ENCODE measurements at regions not wholly inside any gene's neighbourhood (a gene's known extent, or its start where the extent isn't known, plus 50 kb on each side); places are given as distances from the start of the nearest gene placed in this dataset.

DNA sequence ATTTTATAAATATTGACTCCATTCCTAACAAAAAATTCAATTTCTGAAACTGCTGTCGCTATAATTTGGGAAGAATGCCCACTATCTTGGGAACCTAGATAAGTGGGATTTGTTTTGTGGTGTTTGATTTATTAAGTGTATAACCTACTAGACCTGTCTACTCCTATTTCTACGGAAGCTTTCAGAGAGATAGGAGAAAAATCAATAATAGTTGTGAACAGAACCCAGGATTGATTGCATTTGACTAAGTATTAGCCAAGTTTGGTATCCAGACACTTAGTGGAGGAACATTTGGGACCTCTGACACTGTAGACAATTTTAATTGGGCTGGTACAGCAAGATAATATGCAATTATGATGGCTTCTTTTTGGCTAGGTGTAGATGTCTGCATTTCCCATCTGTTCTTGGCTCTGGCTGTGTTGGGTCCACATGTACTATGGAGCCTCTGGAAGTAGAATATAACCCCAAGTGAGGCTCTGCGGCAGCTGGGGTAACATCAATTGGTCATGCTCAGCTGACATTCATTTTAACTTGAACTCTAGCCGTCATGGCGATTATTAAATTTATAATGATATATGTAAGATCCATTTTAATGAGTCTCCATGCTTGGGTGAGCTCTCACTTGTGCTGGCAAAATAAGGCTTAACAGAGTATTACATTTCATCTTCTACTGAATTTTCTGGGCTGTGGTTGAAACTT, 111.5 kb upstream of the E2F8 start:
- H3K4me1 Mint-ChIP-seq (ENCODE audit: unreplicated experiment): no peaks in the 10 kb centered on the region
- H3K27ac Mint-ChIP-seq (ENCODE audit: unreplicated experiment): no peak overlapping the region
- TF ChIP-seq CTCF (IDR thresholded peaks at IDR 0.05; ENCODE audit: unreplicated experiment): no peak
- DNase-seq (ENCODE audit: low spot score): no peak
- no peaks in the 10 kb centered on the region for H3K9me3 Mint-ChIP-seq (ENCODE audit: unreplicated experiment)
- H3K36me3 Mint-ChIP-seq (ENCODE audit: low read depth, unreplicated experiment): no peaks in the 10 kb centered on the region
- H3K4me3 Mint-ChIP-seq (ENCODE audit: unreplicated experiment): no peak overlapping the region
- peaks cover 2% of the 10 kb centered on the region for H3K27me3 Mint-ChIP-seq (ENCODE audit: unreplicated experiment)

DNA sequence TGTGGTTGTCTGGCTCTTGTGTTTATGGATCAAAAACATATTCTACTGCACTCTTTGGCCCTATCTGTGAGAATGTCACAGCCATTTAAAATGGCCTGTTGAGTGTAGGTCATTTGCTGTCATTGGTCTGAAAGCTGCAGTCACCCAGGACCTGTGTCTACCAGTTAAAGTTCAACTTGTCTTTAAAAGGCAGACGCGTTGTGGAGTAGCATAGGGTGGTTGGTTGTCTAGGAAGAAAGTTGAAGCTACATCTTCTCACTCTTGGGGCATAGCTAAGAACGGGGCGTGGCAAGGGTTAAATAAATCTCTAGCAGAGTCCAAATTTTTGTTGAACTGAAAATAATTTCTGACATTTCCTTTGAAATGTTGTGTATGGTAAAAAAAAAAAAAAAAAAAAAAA, 110.7 kb upstream of the E2F8 start:
- Mint-ChIP-seq H3K27me3 (ENCODE audit: unreplicated experiment) (peaks cover 2% of the 10 kb centered on the region), H3K4me1 (ENCODE audit: unreplicated experiment) (peaks cover 5% of the 10 kb centered on the region), H3K4me3 (ENCODE audit: unreplicated experiment) (no peak overlapping the region), H3K27ac (ENCODE audit: unreplicated experiment) (no peak overlapping the region), H3K9me3 (ENCODE audit: unreplicated experiment) (no peaks in the 10 kb centered on the region), H3K36me3 (ENCODE audit: low read depth, unreplicated experiment) (no peaks in the 10 kb centered on the region)
- DNase-seq (ENCODE audit: low spot score): no peak
- TF ChIP-seq CTCF (IDR thresholded peaks at IDR 0.05; ENCODE audit: unreplicated experiment): no peak

GRCh38 chr11:19350160-19350559, 109.4 kb upstream of the E2F8 start:
- H3K36me3 Mint-ChIP-seq (ENCODE audit: low read depth, unreplicated experiment): peaks cover 6% of the 10 kb centered on the region
- no peak overlapping the region for H3K4me3 Mint-ChIP-seq (ENCODE audit: unreplicated experiment)
- no peak overlapping the region for H3K27ac Mint-ChIP-seq (ENCODE audit: unreplicated experiment)
- no peaks in the 10 kb centered on the region for H3K9me3 Mint-ChIP-seq (ENCODE audit: unreplicated experiment)
- no peak for TF ChIP-seq CTCF (IDR thresholded peaks at IDR 0.05; ENCODE audit: unreplicated experiment)
- DNase-seq (ENCODE audit: low spot score): no peak
- peaks cover 7% of the 10 kb centered on the region for H3K27me3 Mint-ChIP-seq (ENCODE audit: unreplicated experiment)
- H3K4me1 Mint-ChIP-seq (ENCODE audit: unreplicated experiment): peaks cover 12% of the 10 kb centered on the region

- Mint-ChIP-seq H3K4me3 (ENCODE audit: unreplicated experiment) (no peak overlapping the region), H3K9me3 (ENCODE audit: unreplicated experiment) (no peaks in the 10 kb centered on the region), H3K4me1 (ENCODE audit: unreplicated experiment) (peaks cover 12% of the 10 kb centered on the region), H3K27ac (ENCODE audit: unreplicated experiment) (no peak overlapping the region), H3K27me3 (ENCODE audit: unreplicated experiment) (peaks cover 7% of the 10 kb centered on the region), H3K36me3 (ENCODE audit: low read depth, unreplicated experiment) (peaks cover 6% of the 10 kb centered on the region)
- no peak for DNase-seq (ENCODE audit: low spot score)
- TF ChIP-seq CTCF (IDR thresholded peaks at IDR 0.05; ENCODE audit: unreplicated experiment): no peak
Measured at GRCh38 chr11:19349340-19350025, 108.7 kb upstream of the E2F8 start.

DNA sequence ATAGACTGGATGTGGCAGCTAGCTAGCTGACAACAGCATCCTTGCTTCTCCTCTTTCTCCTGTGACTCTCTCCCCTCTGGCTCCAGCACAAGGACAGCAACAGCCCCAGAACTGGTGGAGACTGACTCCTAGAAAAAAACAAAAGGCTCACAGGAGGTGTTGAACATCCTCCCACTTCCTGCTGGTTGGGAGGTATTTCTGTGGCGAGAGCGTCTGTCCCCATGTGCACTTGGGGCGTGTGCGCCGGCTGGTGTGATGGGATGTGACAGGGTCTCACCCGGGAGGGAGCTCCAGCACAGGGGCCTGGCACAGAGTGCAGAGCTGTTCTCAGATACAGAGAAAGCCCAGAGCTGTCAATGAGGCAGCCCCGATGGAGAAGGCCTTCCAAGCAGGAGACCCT, 107.2 kb upstream of the E2F8 start:
- Mint-ChIP-seq H3K4me3 (ENCODE audit: unreplicated experiment) (no peak overlapping the region), H3K9me3 (ENCODE audit: unreplicated experiment) (no peaks in the 10 kb centered on the region), H3K36me3 (ENCODE audit: low read depth, unreplicated experiment) (peaks cover 6% of the 10 kb centered on the region), H3K27me3 (ENCODE audit: unreplicated experiment) (peaks cover 11% of the 10 kb centered on the region), H3K4me1 (ENCODE audit: unreplicated experiment) (peaks cover 12% of the 10 kb centered on the region), H3K27ac (ENCODE audit: unreplicated experiment) (no peak overlapping the region)
- no peak for TF ChIP-seq CTCF (IDR thresholded peaks at IDR 0.05; ENCODE audit: unreplicated experiment)
- DNase-seq (ENCODE audit: low spot score): no peak
